Sigmoid colon (tissue), 6 donors: ENCODE measurements at regions not wholly inside any gene's neighbourhood (a gene's known extent, or its start where the extent isn't known, plus 50 kb on each side); places are given as distances from the start of the nearest gene placed in this dataset.

Experiments used
- DNase-seq: peaks from one replicate; pipeline ENCODE4 v3.0.0-alpha.2; 2019
- H3K27ac ChIP-seq, 4 donors: fragments of 200-600 bp; sonication (generic); one replicate each; pipeline ENCODE4 v1.5.1; 2016 to 2019; ENCODE audit warnings: mild to moderate bottlenecking in 1 of 4
- H3K27me3 ChIP-seq, 3 donors: fragments of 200-600 bp; sonication (generic); one replicate each; pipeline ENCODE4 v1.5.1; 2019; ENCODE audit warnings: mild to moderate bottlenecking in 1 of 3
- H3K36me3 ChIP-seq, 4 donors: fragments of 200-600 bp; sonication (generic); one replicate each; pipeline ENCODE4 v1.5.1; 2016 to 2019
- H3K4me1 ChIP-seq, 4 donors: fragments of 200-600 bp; sonication (generic); one replicate each; pipeline ENCODE4 v1.5.1; 2017 to 2019
- H3K4me3 ChIP-seq, 4 donors: fragments of 200-600 bp; sonication (generic); one replicate each; pipeline ENCODE4 v1.5.1; 2017 to 2019; ENCODE audit warnings: mild to moderate bottlenecking in 2 of 4, moderate library complexity in 1 of 4
- H3K9me3 ChIP-seq, 4 donors: fragments of 200-600 bp in 3 of 4; sonication (generic) in 3 of 4; one replicate each; pipeline versions ENCODE4 v1.5.1 to v1.6.1; 2013 to 2019
- CTCF ChIP-seq, 4 experiments: fragments of 450-650 bp in 3 of 4; fragments of 200-600 bp in 1 of 4; IDR thresholded peaks; one replicate each; pipeline ENCODE4 v1.5.1; 2016 to 2019; ENCODE audit warnings: antibody characterized with exemption in 4 of 4, mild to moderate bottlenecking in 3 of 4, moderate library complexity in 2 of 4
- EP300 ChIP-seq, 4 donors: sonication (generic); formaldehyde crosslinking; IDR thresholded peaks; one replicate each; pipeline ENCODE4 v1.6.1; 2017; ENCODE audit warnings: antibody characterized with exemption in 4 of 4
- POLR2A ChIP-seq, 2 donors: fragments of 450-650 bp; IDR thresholded peaks; one replicate each; pipeline ENCODE4 v1.6.1; 2016; ENCODE audit warnings: antibody characterized with exemption in 2 of 2, mild to moderate bottlenecking in 2 of 2, moderate library complexity in 2 of 2
- POLR2AphosphoS5 ChIP-seq, 4 donors: sonication (generic); formaldehyde crosslinking; IDR thresholded peaks; one replicate each; pipeline ENCODE4 v1.6.1; 2017; ENCODE audit warnings: antibody characterized with exemption in 4 of 4
- WGBS, 2 donors: extraction: QIAGEN DNeasy Blood & Tissue Kit; methylation state at CpG; one replicate each; pipeline ENCODE4 v1.1.7; 2013; 5-methylcytosine and 5-hydroxymethylcytosine counted together
- intact Hi-C: fragments of 100-400 bp; cut with DNase I; formaldehyde crosslinking; loops from one replicate; pipeline ENCODE4 v1.15.1; 2023
- donor health status: healthy with polysubstance abuse.
- donor health status: healthy.

- peak overlapping the region in 2 of 4 donors; percentile 6 to 21 for H3K27ac ChIP-seq
- WGBS, 2 donors = 71 to 83% methylated on average over 3 of the region's 3 CpGs
- no peak for TF ChIP-seq POLR2A (IDR thresholded peaks at IDR 0.05)
- no peak for TF ChIP-seq EP300 (IDR thresholded peaks at IDR 0.05)
- no peak for TF ChIP-seq POLR2AphosphoS5 (IDR thresholded peaks at IDR 0.05)
- no peak for TF ChIP-seq CTCF (IDR thresholded peaks at IDR 0.05)
Observed at GRCh38 chr2:38129987-38130386, 54.0 kb upstream of the CYP1B1 start.

GRCh38 chr2:38129481-38129880, 53.5 kb upstream of the CYP1B1 start:
- intact Hi-C loops = no loop called here
- Histone ChIP-seq H3K27ac (peak overlapping the region in 2 of 4 donors; percentile 6 to 21), H3K4me3 (no peak overlapping the region), H3K36me3 (no peaks in the 10 kb centered on the region), H3K27me3 (no peaks in the 10 kb centered on the region), H3K4me1 (peaks cover 0 to 4% (median 0%) of the 10 kb centered on the region in 4 donors), H3K9me3 (peaks cover 0 to 4% (median 2%) of the 10 kb centered on the region in 4 donors)
- TF ChIP-seq POLR2AphosphoS5 (IDR thresholded peaks at IDR 0.05) = no peak
- TF ChIP-seq CTCF (IDR thresholded peaks at IDR 0.05) = no peak
- TF ChIP-seq EP300 (IDR thresholded peaks at IDR 0.05) = no peak
- TF ChIP-seq POLR2A (IDR thresholded peaks at IDR 0.05) = no peak
- 79 to 85% methylated on average over 1 of the region's 1 CpG for WGBS, 2 donors
- no peak for DNase-seq

More at GRCh38 chr2:38129987-38130386, 54.0 kb upstream of the CYP1B1 start:
- H3K36me3 ChIP-seq = no peaks in the 10 kb centered on the region
- no peak for DNase-seq
- H3K4me3 ChIP-seq = no peak overlapping the region
- intact Hi-C loops = no loop called here
- H3K4me1 ChIP-seq = peaks cover 0 to 4% (median 0%) of the 10 kb centered on the region in 4 donors
- H3K9me3 ChIP-seq = peaks cover 0 to 4% (median 2%) of the 10 kb centered on the region in 4 donors
- no peaks in the 10 kb centered on the region for H3K27me3 ChIP-seq

GRCh38 chr2:38128653-38129052, 52.7 kb upstream of the CYP1B1 start:
- no peak overlapping the region for H3K4me3 ChIP-seq
- peak; percentile 78 for DNase-seq
- H3K4me1 ChIP-seq = peaks cover 0 to 4% (median 0%) of the 10 kb centered on the region in 4 donors
- no peak for TF ChIP-seq POLR2A (IDR thresholded peaks at IDR 0.05)
- no peak for TF ChIP-seq CTCF (IDR thresholded peaks at IDR 0.05)
- TF ChIP-seq POLR2AphosphoS5 (IDR thresholded peaks at IDR 0.05) = peak in 3 of 4 donors; percentile 14 to 63 (median 47)
- TF ChIP-seq EP300 (IDR thresholded peaks at IDR 0.05) = no peak
- peak overlapping the region in 2 of 4 donors; percentile 10 to 38 for H3K27ac ChIP-seq
- peaks cover 0 to 4% (median 2%) of the 10 kb centered on the region in 4 donors for H3K9me3 ChIP-seq
- H3K36me3 ChIP-seq = no peaks in the 10 kb centered on the region
- 75 to 84% methylated on average over 2 of the region's 2 CpGs for WGBS, 2 donors
- H3K27me3 ChIP-seq = no peaks in the 10 kb centered on the region
- intact Hi-C loops = no loop called here

- no peaks in the 10 kb centered on the region for H3K27me3 ChIP-seq
- intact Hi-C loops = no loop called here
- peaks cover 0 to 4% (median 0%) of the 10 kb centered on the region in 4 donors for H3K4me1 ChIP-seq
- peaks cover 0 to 4% (median 2%) of the 10 kb centered on the region in 4 donors for H3K9me3 ChIP-seq
- DNase-seq = no peak
- no peak overlapping the region for H3K27ac ChIP-seq
- TF ChIP-seq EP300 (IDR thresholded peaks at IDR 0.05) (no peak), CTCF (IDR thresholded peaks at IDR 0.05) (no peak), POLR2AphosphoS5 (IDR thresholded peaks at IDR 0.05) (no peak), POLR2A (IDR thresholded peaks at IDR 0.05) (no peak)
- no peak overlapping the region for H3K4me3 ChIP-seq
- H3K36me3 ChIP-seq = no peaks in the 10 kb centered on the region
Observed at GRCh38 chr2:38127277-38127676, 51.3 kb upstream of the CYP1B1 start.

- peaks cover 0 to 4% (median 2%) of the 10 kb centered on the region in 4 donors for H3K9me3 ChIP-seq
- 7 to 47% methylated on average over 3 of the region's 3 CpGs for WGBS, 2 donors
- intact Hi-C loops = no loop called here
- no peak for DNase-seq
- no peaks in the 10 kb centered on the region for H3K36me3 ChIP-seq
- no peak overlapping the region for H3K27ac ChIP-seq
- H3K4me1 ChIP-seq = peaks cover 0 to 4% (median 0%) of the 10 kb centered on the region in 4 donors
- no peak for TF ChIP-seq CTCF (IDR thresholded peaks at IDR 0.05)
- no peak for TF ChIP-seq EP300 (IDR thresholded peaks at IDR 0.05)
- TF ChIP-seq POLR2AphosphoS5 (IDR thresholded peaks at IDR 0.05) = peak in 2 of 4 donors; percentile 64 to 68
- TF ChIP-seq POLR2A (IDR thresholded peaks at IDR 0.05) = no peak
- H3K27me3 ChIP-seq = no peaks in the 10 kb centered on the region
- no peak overlapping the region for H3K4me3 ChIP-seq
Observed at GRCh38 chr2:38125842-38126241, 49.9 kb upstream of the CYP1B1 start.
